ENCODE measurements at regions not wholly inside any gene's neighbourhood (a gene's known extent, or its start where the extent isn't known, plus 50 kb on each side); places are given as distances from the start of the nearest gene placed in this dataset.
"Not testable (repeated sequence)": the region's sequence is repeated elsewhere in the genome, so short reads cannot be mapped to it uniquely, and the experiment has no call there.

DNA sequence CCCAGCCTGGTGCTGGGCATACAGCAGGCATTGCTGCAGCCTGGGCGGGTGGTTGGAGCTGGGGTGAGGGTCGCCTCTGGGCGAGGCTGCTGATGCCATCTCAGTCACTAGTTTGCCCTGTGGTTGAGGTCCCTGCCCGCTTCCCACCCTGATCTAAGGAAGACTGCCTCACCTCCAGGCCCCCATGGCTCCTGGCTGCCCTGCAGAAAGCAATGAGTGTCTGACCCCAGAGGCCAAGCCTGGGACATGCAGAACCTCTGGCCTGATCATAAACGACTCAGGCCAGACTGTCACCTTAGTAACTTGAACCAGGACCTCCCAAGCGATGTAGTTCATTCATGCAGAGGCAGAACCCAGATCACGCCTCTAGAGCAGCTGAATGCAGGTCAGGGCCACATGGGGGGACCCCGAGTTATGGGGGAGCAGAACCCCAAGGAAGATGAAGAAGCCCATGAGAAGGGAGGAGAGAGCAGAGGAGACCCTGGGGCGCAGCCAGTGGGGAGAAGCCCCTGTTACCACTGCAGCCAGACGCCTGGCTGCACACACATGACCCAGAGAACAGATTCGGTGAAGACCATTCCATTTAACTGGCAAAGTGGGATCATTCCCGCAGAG, 213.9 kb downstream of the TBC1D2B start:
- no peak overlapping the region for H3K4me3 ChIP-seq (ENCODE audit: low read depth, low read length)
- TF ChIP-seq, protein P1, sequence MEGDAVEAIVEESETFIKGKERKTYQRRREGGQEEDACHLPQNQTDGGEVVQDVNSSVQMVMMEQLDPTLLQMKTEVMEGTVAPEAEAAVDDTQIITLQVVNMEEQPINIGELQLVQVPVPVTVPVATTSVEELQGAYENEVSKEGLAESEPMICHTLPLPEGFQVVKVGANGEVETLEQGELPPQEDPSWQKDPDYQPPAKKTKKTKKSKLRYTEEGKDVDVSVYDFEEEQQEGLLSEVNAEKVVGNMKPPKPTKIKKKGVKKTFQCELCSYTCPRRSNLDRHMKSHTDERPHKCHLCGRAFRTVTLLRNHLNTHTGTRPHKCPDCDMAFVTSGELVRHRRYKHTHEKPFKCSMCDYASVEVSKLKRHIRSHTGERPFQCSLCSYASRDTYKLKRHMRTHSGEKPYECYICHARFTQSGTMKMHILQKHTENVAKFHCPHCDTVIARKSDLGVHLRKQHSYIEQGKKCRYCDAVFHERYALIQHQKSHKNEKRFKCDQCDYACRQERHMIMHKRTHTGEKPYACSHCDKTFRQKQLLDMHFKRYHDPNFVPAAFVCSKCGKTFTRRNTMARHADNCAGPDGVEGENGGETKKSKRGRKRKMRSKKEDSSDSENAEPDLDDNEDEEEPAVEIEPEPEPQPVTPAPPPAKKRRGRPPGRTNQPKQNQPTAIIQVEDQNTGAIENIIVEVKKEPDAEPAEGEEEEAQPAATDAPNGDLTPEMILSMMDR (IDR thresholded peaks at IDR 0.05; ENCODE audit: insufficient read depth, low read depth, low read length), result no peak
- no peak for DNase-seq (ENCODE audit: low read depth)

DNA sequence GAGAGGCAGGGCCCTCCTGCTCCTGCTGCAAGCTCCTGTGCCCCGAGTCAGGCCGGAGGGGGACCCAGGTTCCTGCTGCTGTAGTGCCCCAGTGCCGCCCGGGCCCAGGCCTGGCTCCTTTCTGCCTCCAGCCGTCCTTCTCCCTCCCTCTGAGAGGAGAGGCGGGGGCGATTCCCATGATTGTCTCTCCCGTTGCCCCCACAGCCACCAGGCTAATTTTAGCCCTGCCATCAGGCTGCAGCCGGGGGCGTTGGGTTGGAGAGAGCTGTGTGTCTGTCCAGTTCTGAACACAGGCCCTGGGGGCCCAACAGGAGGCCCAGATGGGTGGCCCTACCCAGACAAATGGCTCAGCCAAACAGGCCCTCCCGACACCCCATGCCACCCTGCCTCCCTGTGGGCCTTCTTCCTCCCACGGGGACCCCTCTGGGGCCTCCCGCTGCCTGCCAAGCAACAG, 214.8 kb downstream of the TBC1D2B start:
- DNase-seq (ENCODE audit: low read depth), result no peak
- TF ChIP-seq, protein P1 (IDR thresholded peaks at IDR 0.05; ENCODE audit: insufficient read depth, low read depth, low read length), result no peak
- no peak overlapping the region for H3K4me3 ChIP-seq (ENCODE audit: low read depth, low read length)

DNA sequence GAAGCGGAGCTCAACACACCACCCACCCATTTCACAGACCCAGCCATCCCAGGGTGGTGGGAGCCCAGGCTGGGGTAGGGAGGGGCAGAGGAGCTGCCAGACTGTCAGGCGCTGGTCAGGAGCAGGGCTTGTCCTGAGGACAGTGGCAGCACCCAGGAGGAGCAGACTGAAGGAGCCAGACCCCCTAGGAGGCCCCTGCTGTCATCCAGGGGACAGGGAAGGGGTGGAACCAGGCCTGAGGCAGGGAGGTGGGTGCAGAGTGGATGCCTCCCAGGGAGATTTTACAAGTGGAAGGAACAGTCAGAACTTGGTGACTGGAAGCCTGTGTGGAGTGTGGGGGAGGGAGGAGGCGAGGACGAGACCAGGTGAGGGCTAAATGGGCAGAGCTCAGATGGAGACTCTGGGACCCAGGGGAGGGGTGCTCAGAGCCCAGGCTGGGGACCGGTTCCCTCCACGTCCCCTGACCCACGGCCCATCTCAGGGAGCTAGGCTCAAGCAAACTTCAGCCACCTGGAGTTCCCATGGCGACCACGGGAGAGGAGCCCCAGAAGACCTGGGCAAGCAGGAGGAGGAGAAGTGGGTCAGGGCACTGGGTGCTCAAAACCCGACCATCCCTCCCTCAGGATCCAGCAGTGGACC, 215.4 kb downstream of the TBC1D2B start:
- DNase-seq (ENCODE audit: low read depth); H3K4me3 ChIP-seq (ENCODE audit: low read depth, low read length): not testable (repeated sequence)

DNA sequence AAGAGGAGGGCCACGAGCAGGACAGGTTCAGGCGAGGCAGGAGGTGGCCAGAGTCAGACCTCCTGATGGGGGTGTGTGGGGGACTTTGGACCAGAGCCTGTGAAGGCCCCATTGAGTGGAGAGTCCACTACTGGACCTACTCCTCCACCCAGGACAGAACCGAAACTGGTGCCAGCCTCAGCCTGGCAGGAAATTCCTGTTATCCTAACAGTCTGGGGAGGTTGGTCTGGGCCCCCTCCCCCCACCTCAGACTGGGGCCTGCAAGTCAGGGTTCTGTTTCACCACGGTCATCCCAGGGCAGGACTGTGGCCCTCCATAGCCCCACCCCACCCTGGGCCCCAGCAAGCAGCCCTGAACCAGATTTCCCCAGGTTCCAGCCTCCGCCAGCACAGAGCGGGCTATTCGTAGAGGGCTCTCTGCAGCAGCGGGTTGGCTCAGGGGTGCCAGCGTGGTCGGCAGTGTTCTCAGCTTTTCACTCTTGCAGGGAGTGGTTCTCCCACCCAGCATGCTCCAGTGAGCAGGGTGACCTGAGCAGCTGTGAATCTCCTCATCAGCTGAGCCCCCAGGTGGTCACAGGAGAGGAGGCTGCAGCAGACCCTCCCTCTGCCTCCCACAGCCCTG, 217.3 kb downstream of the TBC1D2B start:
- H3K4me3 ChIP-seq (ENCODE audit: low read depth, low read length), result no peak overlapping the region
- TF ChIP-seq, protein P1 (IDR thresholded peaks at IDR 0.05; ENCODE audit: insufficient read depth, low read depth, low read length), result no peak
- DNase-seq (ENCODE audit: low read depth), result no peak

DNA sequence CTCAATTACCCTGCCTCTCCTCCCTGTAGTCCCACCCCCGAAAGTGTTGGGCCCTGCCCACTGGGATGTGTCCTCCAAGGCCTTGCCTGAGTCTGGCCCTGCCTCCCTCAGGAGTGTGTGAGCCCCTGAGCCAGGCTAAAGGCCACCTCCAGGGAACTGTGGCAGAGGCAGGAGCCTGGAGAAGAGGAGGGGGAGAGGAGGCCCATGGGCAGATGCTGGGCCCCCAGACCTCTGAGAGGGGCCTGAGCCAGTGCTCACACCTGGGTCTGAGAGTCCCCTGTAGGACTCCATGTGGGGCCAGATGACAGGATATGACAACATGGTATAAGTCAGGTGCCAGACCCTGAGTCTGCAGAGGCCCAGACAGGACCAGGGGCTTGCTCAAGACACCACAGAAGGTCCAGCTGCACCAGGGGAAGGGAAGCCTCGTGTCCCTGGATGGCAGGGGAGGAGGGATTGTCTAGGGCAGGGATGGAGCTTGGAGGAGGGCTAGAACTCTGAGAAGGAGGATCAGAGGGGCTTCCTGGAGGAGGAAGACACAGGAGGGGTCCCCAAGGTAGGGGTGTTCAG, 217.9 kb downstream of the TBC1D2B start:
- TF ChIP-seq, protein P1 (IDR thresholded peaks at IDR 0.05; ENCODE audit: insufficient read depth, low read depth, low read length), result no peak
- DNase-seq (ENCODE audit: low read depth), result no peak
- no peak overlapping the region for H3K4me3 ChIP-seq (ENCODE audit: low read depth, low read length)

DNA sequence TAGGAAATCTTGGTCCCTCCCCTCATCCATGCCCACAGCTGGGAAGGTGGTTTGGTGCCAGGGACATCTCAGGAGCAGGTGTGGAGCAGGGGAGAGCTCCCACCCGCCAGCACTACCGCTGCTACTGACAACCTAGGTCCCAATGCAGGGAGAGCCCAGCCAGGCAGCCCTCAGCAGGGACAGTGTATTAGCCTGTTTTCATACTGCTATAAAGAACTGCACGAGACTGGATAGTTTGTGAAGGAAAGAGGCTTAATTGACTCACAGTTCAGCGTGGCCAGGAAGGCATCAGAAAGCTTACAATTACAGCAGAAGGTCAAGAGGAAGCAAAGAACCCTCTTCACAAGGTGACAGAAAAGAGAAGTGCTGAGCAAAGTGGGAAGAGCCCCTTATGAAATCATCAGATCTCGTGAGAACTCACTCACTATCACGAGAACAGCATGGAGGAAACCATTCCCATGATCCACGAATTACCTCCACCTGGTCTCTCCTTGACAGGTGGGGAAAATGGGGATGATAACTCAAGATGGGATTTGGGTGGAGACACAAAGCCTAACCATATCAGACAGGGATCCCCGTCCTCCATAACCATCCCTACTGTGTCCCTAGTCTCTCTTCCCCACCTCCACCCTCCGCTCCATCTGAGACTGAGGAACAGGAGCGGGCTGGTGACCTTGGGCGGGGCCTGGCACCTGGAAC, 218.6 kb downstream of the TBC1D2B start:
- TF ChIP-seq, protein P1 (IDR thresholded peaks at IDR 0.05; ENCODE audit: insufficient read depth, low read depth, low read length), result no peak
- no peak for DNase-seq (ENCODE audit: low read depth)

DNA sequence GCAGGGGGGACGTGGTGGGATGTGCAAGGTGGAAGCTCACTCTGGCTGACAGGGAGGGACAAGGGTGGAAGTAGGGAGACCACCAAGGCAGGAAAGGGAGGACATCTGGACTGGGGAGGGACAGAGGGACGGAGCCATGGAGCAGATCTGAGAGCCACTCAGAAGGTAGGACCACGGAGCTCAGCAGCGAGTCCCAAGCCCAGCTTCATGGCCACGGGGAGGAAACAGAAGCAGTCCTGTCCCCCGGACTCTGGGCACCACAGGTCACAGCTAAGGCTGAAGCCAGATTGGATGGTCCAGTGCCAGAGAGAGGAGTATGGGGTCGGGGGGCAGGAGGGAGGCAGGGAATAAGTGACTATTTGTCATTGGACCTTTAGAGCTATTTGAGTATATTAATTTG, 220.1 kb downstream of the TBC1D2B start:
- TF ChIP-seq, protein P1 (IDR thresholded peaks at IDR 0.05; ENCODE audit: insufficient read depth, low read depth, low read length), result no peak
- no peak for DNase-seq (ENCODE audit: low read depth)
- H3K4me3 ChIP-seq (ENCODE audit: low read depth, low read length), result no peak overlapping the region

More for the DNA sequence above, 218.6 kb downstream of the TBC1D2B start:
- H3K4me3 ChIP-seq (ENCODE audit: low read depth, low read length), result no peak overlapping the region

Data from fibroblast of villous mesenchyme (primary cell).